GM21526 (cell line): ENCODE measurements at regions not wholly inside any gene's neighbourhood (a gene's known extent, or its start where the extent isn't known, plus 50 kb on each side); places are given as distances from the start of the nearest gene placed in this dataset.
"Not testable (repeated sequence)": the region's sequence is repeated elsewhere in the genome, so short reads cannot be mapped to it uniquely, and the experiment has no call there.

Experiments
- ATAC-seq: cut with Tn5 transposase; IDR thresholded peaks from one replicate; pipeline ENCODE4 v1.9.1; 2021; ENCODE audit warnings: moderate library complexity; ENCODE audit not compliant: unreplicated experiment, low FRiP score

DNA sequence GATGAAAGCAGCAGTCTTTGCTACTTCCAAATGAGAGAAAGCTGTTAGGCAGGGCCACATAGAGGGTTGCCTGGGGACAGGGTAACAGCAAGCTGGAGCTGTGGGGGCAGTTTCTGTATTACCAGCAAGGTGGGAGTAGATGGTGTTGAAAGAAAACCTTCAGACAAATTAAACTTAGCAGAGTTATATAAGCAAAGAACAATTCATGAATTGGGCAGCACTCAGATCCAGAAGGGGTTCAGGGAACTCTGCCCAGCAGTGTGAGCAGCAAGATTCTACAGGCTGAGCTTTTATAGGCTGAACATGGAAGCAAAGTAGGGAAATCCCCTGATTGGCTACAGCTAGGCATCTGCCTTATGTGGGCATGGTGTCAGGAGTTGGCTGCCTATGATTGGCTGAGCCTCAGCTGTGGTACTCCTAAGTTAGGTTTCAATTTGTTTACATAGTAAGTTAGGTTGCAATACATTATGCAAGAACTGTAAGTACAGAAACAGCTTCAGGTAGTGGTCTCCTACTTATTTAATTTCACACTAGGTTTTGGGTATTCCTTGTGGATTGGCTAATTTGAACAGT is 64.1 kb upstream of the TMPRSS2 start:
- ATAC-seq = no peak

GRCh38 chr21:41570791-41571355 is 62.9 kb upstream of the TMPRSS2 start:
- peak; percentile 92 for ATAC-seq

GRCh38 chr21:41568606-41569385 is 60.8 kb upstream of the TMPRSS2 start:
- ATAC-seq = no peak

- no peak for ATAC-seq
Observed at GRCh38 chr21:41567901-41568510, 60.0 kb upstream of the TMPRSS2 start.

DNA sequence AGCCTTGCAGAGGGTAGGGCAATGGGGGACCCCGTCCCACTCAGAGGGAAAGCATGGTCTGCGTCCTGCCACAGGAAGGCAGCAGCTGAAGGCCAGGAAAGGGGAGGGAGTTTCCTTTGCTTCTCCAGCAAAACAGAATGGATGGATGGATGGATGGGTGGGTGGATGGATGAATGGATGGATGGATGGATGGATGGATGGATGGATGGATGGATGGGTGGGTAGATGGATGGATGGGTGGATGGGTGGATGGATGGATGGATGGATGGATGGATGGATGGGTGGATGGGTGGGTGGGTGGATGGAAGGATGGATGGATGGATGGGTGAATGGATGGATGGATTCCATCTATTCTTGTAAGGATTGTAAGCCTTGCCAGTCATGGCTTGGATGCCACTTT is 59.3 kb upstream of the TMPRSS2 start:
- not testable (repeated sequence) for ATAC-seq

DNA sequence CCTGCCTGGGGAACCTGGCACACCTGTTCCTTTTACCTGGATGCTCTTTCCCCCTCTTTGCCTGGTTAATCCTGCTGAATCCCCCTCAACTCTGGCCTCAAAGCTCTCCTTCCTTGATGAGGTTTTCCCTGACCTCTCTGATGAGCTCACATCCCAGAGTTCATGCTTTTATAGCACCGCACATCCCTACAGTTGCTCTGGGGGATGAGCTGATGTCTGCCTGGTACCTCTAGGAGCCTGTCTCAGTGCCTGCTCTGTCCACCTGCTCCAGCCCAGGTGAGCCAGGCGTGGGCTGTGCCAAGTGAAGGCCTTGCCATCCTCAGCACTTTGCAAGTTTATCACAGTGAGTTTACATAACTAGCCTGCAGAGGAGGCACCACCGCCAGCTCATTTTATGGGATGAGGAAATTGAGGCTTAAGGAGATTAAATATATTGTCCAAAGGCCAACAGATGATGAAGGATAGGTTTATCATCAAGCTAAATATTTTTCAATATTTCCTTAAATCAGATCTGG is 58.6 kb upstream of the TMPRSS2 start:
- no peak for ATAC-seq

- ATAC-seq = no peak
Observed at GRCh38 chr21:41565550-41565949, 57.6 kb upstream of the TMPRSS2 start.

DNA sequence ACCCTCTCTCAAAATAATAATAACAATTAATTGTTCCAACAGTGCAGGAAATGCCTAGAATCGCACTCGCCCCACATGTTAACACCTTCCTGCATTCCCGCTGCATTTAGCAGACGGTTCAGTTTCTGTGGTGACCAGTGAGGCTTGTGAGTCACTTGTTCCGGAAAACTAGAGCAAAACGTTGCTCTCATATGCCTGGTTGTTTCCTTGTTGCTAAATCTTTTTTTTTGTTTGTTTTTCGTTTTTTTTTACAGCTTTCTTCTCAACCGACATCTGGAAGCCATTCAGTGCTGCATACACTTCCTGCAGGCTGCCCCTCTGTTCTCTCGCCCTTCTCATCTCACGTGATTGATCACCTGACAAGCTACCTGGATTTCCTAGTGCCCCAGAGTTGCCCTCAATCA is 56.9 kb upstream of the TMPRSS2 start:
- no peak for ATAC-seq

- ATAC-seq = no peak
Observed at GRCh38 chr21:41562101-41563000, 54.4 kb upstream of the TMPRSS2 start.

DNA sequence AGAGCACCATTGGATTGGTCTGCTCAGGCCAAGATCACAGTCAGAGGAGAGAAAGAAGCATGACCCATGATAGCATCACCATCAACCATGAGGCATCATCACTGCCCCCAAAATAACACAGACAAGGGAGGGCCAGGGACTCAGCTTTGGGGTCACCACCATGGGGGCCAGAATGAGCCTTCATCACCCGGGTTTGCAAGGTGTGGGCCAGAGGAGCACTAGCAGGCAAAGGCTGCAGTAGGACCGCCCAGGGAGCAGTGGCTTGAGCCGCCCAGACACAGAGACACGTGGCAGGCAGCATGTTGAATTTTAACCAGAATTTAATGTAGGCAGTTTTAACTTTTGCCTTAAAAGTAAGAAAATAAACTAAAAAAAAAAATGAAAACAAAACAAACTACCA is 53.7 kb upstream of the TMPRSS2 start:
- no peak for ATAC-seq

DNA sequence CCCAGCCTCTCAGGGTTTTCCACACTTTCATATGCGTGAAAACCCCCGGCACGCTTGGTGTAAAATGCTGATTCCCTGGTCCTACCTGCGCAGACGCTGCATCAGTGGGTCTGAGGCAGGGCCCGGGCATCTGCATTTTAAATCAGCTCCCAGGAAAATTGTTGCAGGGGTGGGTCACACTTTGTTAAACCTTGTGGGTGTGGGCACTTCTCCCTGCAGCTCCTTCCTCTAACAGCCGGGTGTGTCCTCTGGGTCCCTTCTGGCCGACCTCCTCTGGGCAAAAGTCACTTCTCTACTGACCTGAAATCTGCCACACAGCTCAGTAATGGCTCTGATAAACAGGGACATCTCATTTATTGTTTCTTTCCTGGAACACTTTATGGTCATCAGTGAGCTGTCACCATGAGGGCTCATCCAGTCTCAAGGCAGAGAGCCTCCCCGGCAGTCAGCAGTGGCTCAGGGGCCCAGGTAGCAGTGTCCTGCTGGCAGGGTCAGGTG is 52.8 kb upstream of the TMPRSS2 start:
- no peak for ATAC-seq

DNA sequence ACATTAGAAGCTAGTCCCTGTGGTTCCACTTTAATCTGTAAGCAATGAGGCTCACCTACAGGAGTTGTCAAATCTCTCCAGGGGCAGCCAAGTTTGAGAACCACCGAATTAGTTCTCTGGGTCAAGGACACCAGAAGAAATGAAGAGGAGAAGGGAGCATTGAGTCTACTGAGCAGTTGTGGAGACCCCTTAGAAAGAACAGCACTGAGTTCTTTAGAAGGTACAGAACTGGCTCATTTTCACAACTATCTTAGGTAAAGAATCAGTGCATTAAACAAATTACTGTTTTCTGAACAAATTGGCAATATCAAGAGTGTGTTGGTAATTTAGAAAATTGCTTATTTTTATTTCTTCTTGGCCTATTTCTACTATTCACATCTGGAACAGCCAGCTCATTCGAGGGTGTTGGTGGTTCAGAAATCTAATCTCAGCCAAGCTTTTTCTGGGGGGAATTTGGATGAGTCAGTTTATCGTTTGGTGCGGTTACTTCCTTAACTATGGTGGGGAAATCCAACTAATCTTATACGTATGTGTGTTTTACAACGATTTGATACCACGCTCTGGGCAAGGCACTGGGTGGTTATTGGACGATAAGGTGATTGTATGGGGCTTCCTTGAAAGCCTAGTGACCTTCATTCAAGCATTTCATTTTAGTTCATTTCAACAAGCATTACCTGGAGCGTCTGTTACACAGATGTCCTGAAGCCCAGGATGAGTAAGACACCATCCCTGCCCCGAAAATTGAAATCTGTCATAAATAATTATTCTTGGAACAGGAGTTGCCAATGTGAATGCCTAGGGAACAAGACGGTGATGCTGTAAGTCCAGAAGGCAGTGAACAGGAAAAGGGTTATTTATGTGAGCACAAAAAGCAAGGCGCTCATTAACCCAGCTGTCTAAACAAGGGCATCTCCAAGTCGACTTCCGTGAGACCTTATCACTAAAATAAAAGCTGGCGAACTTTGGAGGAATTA is 52.0 kb upstream of the TMPRSS2 start:
- ATAC-seq = no peak

DNA sequence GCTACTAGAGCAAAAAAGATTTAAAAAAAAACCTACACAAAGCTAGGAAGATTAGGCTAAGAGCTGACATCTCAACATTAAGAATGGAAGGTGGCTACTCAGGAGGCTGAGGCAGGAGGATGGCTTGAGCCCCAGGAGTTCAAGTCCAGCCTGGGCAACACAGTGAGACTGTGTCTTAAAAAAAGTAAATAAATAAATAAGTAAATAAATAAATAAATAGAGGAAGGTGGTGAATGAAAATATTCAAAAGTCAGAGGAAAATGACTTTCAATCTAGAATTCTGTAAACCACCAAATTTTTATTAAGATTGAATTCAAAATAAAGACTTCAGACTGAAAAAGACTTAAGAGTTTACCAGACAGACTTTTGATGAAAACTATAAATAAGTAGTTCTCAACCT is 50.9 kb upstream of the TMPRSS2 start:
- no peak for ATAC-seq

DNA sequence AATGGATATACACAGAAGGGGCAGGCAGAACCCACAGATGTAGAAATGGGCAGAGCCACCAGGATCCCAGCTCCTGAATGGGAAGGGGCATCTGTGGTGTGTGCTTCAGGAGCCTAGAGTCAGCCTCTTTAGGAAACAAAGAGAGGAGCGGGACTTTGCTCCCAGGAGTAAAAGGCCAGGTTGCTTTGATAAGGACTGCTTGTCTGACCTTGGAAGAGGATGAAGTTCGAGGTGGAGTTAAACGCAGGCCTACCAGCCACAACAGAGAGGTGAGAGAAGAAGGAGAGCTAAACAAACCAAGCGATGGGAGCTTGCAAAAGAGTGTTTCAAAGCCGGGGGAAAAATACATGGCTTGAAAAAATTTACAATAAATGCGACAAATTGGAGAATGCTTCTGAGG is 49.9 kb upstream of the TMPRSS2 start:
- no peak for ATAC-seq
